GM23338 (cell line): ENCODE measurements at regions not wholly inside any gene's neighbourhood (a gene's known extent, or its start where the extent isn't known, plus 50 kb on each side); places are given as distances from the start of the nearest gene placed in this dataset.

Source experiments
- ATAC-seq: fragments of 200-7000 bp; cut with Tn5 transposase; 3 replicates; pipeline ENCODE4 v1.9.1; 2020
- DNase-seq: peaks from one replicate; pipeline ENCODE4 v3.0.0-alpha.2; 2015; ENCODE audit warnings: low spot score
- H2AFZ ChIP-seq: fragments of 200-600 bp; sonication (generic); 2 replicates; pipeline ENCODE4 v1.8.0; 2016; ENCODE audit warnings: antibody characterized with exemption, mild to moderate bottlenecking, moderate library complexity
- H3F3A ChIP-seq: fragments of 200-600 bp; sonication (generic); replicated peaks from 2 replicates; pipeline ENCODE4 v1.8.0; 2017; ENCODE audit warnings: antibody characterized with exemption, mixed run types, low read depth
- H3K27ac ChIP-seq: fragments of 200-600 bp; sonication (generic); 2 replicates; pipeline ENCODE4 v1.6.1; 2016; ENCODE audit warnings: low read depth
- H3K27me3 ChIP-seq: fragments of 200-600 bp; sonication (generic); 2 replicates; pipeline ENCODE4 v1.8.0; 2016; ENCODE audit warnings: mild to moderate bottlenecking, mixed run types, moderate library complexity; ENCODE audit not compliant: insufficient read depth
- H3K36me3 ChIP-seq: fragments of 200-600 bp; sonication (generic); 2 replicates; pipeline ENCODE4 v1.8.0; 2016; ENCODE audit warnings: mild to moderate bottlenecking; ENCODE audit not compliant: insufficient read depth
- H3K4me1 ChIP-seq: fragments of 200-600 bp; sonication (generic); 2 replicates; pipeline ENCODE4 v1.8.0; 2016; ENCODE audit warnings: mild to moderate bottlenecking, moderate library complexity; ENCODE audit not compliant: insufficient read depth
- H3K4me2 ChIP-seq: fragments of 200-600 bp; sonication (generic); 2 replicates; pipeline ENCODE4 v1.7.1; 2017; ENCODE audit warnings: mixed run types
- H3K4me3 ChIP-seq: fragments of 200-600 bp; sonication (generic); 2 replicates; pipeline ENCODE4 v1.6.1; 2016; ENCODE audit warnings: mixed run types
- H3K79me2 ChIP-seq: fragments of 200-600 bp; sonication (generic); replicated peaks from 2 replicates; pipeline ENCODE4 v1.8.0; 2017; ENCODE audit warnings: mild to moderate bottlenecking; ENCODE audit not compliant: insufficient read depth
- H3K9me2 ChIP-seq: fragments of 200-600 bp; sonication (generic); 2 replicates; pipeline ENCODE4 v1.8.0; 2017; ENCODE audit not compliant: insufficient read depth
- H4K20me1 ChIP-seq: fragments of 200-600 bp; sonication (generic); replicated peaks from 2 replicates; pipeline ENCODE4 v1.8.0; 2017; ENCODE audit warnings: mild to moderate bottlenecking; ENCODE audit not compliant: insufficient read depth
- H3K27ac Mint-ChIP-seq: 2 replicates; pipeline ENCODE4 v1.8.0; 2020; ENCODE audit warnings: inconsistent platforms, mild to moderate bottlenecking, moderate library complexity, mixed read lengths
- H3K27me3 Mint-ChIP-seq: 3 replicates; pipeline ENCODE4 v1.8.0; 2022; ENCODE audit warnings: low read depth, mild to moderate bottlenecking, moderate library complexity, mixed read lengths, inconsistent platforms; ENCODE audit not compliant: insufficient read depth, poor library complexity
- H3K36me3 Mint-ChIP-seq: 3 replicates; pipeline ENCODE4 v1.8.0; 2021; ENCODE audit warnings: low read depth, mild to moderate bottlenecking, inconsistent platforms, moderate library complexity, mixed read lengths
- H3K4me1 Mint-ChIP-seq: 3 replicates; pipeline ENCODE4 v1.8.0; 2020; ENCODE audit warnings: mild to moderate bottlenecking, inconsistent platforms, mixed read lengths
- H3K4me3 Mint-ChIP-seq: 3 replicates; pipeline ENCODE4 v1.8.0; 2021; ENCODE audit warnings: moderate library complexity, mild to moderate bottlenecking, inconsistent platforms, mixed read lengths
- H3K9me3 Mint-ChIP-seq: 3 replicates; pipeline ENCODE4 v1.8.0; 2020; ENCODE audit warnings: moderate library complexity, mild to moderate bottlenecking, inconsistent platforms, mixed read lengths
- CREB1 ChIP-seq: fragments of 250-450 bp; sonication (Bioruptor Pico); IDR thresholded peaks from 2 replicates; pipeline ENCODE4 v1.5.0; 2020; ENCODE audit warnings: low read depth, mild to moderate bottlenecking, moderate library complexity
- ETS1 ChIP-seq: IDR thresholded peaks from 2 replicates; pipeline ENCODE4 v1.6.1; 2016; ENCODE audit warnings: antibody characterized with exemption
- EZH2 ChIP-seq: fragments of 200-600 bp; sonication (generic); IDR thresholded peaks from one replicate; pipeline ENCODE4 v1.8.0; 2017; ENCODE audit warnings: antibody characterized with exemption, mild to moderate bottlenecking, low read depth; ENCODE audit not compliant: unreplicated experiment
- JUNB ChIP-seq: IDR thresholded peaks from one replicate; pipeline ENCODE4 v1.6.1; 2016; ENCODE audit warnings: antibody characterized with exemption; ENCODE audit not compliant: unreplicated experiment
- NANOG ChIP-seq: IDR thresholded peaks from 2 replicates; pipeline ENCODE4 v1.6.1; 2016; ENCODE audit warnings: antibody characterized with exemption, borderline replicate concordance
- POLR2AphosphoS5 ChIP-seq: IDR thresholded peaks from 2 replicates; pipeline ENCODE4 v1.6.1; 2016; ENCODE audit warnings: antibody characterized with exemption, low read depth
- REST ChIP-seq: IDR thresholded peaks from one replicate; pipeline ENCODE4 v1.6.1; 2018; ENCODE audit warnings: antibody characterized with exemption; ENCODE audit not compliant: unreplicated experiment
- ZNF114 ChIP-seq: fragments of 250-450 bp; sonication (Bioruptor Pico); IDR thresholded peaks from 2 replicates; pipeline ENCODE4 v1.5.0; 2020; ENCODE audit warnings: mild to moderate bottlenecking, moderate library complexity
- ZNF331 ChIP-seq: fragments of 250-450 bp; sonication (Bioruptor Pico); IDR thresholded peaks from 2 replicates; pipeline ENCODE4 v1.5.0; 2020; ENCODE audit warnings: low read depth, mild to moderate bottlenecking, moderate library complexity
- ZNF462 ChIP-seq: fragments of 250-450 bp; sonication (Bioruptor Pico); IDR thresholded peaks from 2 replicates; pipeline ENCODE4 v1.5.0; 2020; ENCODE audit warnings: mild to moderate bottlenecking, moderate library complexity

- Histone ChIP-seq H3K36me3 (no peaks in the 10 kb centered on the region), H3K79me2 (no peaks in the 10 kb centered on the region), H2AFZ (no peak overlapping the region), H3K27ac (no peak overlapping the region), H4K20me1 (no peaks in the 10 kb centered on the region), H3F3A (no peaks in the 10 kb centered on the region), H3K4me3 (no peak overlapping the region), H3K4me1 (no peaks in the 10 kb centered on the region), H3K9me2 (no peaks in the 10 kb centered on the region), H3K4me2 (no peak overlapping the region), H3K27me3 (no peaks in the 10 kb centered on the region)
- TF ChIP-seq NANOG (no peak), ETS1 (no peak), CREB1 (CRISPR knock-in tag) (no peak), POLR2AphosphoS5 (no peak), ZNF114 (CRISPR knock-in tag) (no peak), ZNF331 (no peak), JUNB (no peak)
- ATAC-seq (no peak), DNase-seq (no peak)
- Mint-ChIP-seq H3K36me3 (no peaks in the 10 kb centered on the region), H3K4me1 (no peaks in the 10 kb centered on the region), H3K9me3 (no peaks in the 10 kb centered on the region; the same call in 2 of the 3 replicates), H3K4me3 (no peak overlapping the region), H3K27me3 (no peaks in the 10 kb centered on the region), H3K27ac (no peak overlapping the region)
These were observed 158.5 kb upstream of the MXRA5 start for GRCh38 chrX:3504916-3505315.

- H3K36me3 Mint-ChIP-seq: no peaks in the 10 kb centered on the region
- H3K27ac Mint-ChIP-seq: no peak overlapping the region
- no peak overlapping the region for H3K4me3 Mint-ChIP-seq
- no peaks in the 10 kb centered on the region for H3K27me3 Mint-ChIP-seq
- no peaks in the 10 kb centered on the region for H3K4me1 Mint-ChIP-seq
- H3K9me2 ChIP-seq: no peaks in the 10 kb centered on the region
- H2AFZ ChIP-seq: no peak overlapping the region
- H3K27me3 ChIP-seq: no peaks in the 10 kb centered on the region
- TF ChIP-seq NANOG (no peak), ZNF462 (no peak), REST (no peak), EZH2 (no peak)
- H4K20me1 ChIP-seq: no peaks in the 10 kb centered on the region
- no peaks in the 10 kb centered on the region for H3F3A ChIP-seq
- no peak for DNase-seq
- no peaks in the 10 kb centered on the region for H3K36me3 ChIP-seq
- no peaks in the 10 kb centered on the region for H3K9me3 Mint-ChIP-seq
- no peaks in the 10 kb centered on the region for H3K4me1 ChIP-seq
- no peaks in the 10 kb centered on the region for H3K79me2 ChIP-seq
- H3K4me3 ChIP-seq: no peak overlapping the region
- no peak for ATAC-seq
- H3K27ac ChIP-seq: no peak overlapping the region
- H3K4me2 ChIP-seq: no peak overlapping the region
These were observed 155.5 kb upstream of the MXRA5 start for GRCh38 chrX:3501833-3502535.
